Activated T-helper 17 cell treated with anti-CD3 and anti-CD28 coated beads, Interleukin-2, amount 50 U/mL, for 72 hours (primary cell): ENCODE measurements at regions not wholly inside any gene's neighbourhood (a gene's known extent, or its start where the extent isn't known, plus 50 kb on each side); places are given as distances from the start of the nearest gene placed in this dataset.
"Not testable (repeated sequence)": the region's sequence is repeated elsewhere in the genome, so short reads cannot be mapped to it uniquely, and the experiment has no call there.

Experiments used
- ATAC-seq: fragments of 150-1000 bp; cut with Tn5 transposase; replicated peaks from 2 replicates; pipeline ENCODE4 v1.10.0; 2021; ENCODE audit warnings: mild to moderate bottlenecking, moderate library complexity
- H3K27ac Mint-ChIP-seq: one replicate; pipeline ENCODE4 v1.8.0; 2022; ENCODE audit warnings: mixed read lengths
- H3K27me3 Mint-ChIP-seq: one replicate; pipeline ENCODE4 v1.8.0; 2022; ENCODE audit warnings: mixed read lengths
- H3K36me3 Mint-ChIP-seq: one replicate; pipeline ENCODE4 v1.8.0; 2022; ENCODE audit warnings: low read depth, mild to moderate bottlenecking, mixed read lengths
- H3K4me1 Mint-ChIP-seq: one replicate; pipeline ENCODE4 v1.8.0; 2022; ENCODE audit warnings: mixed read lengths
- H3K4me3 Mint-ChIP-seq: one replicate; pipeline ENCODE4 v1.8.0; 2022; ENCODE audit warnings: mild to moderate bottlenecking, mixed read lengths
- H3K9me3 Mint-ChIP-seq: one replicate; pipeline ENCODE4 v1.8.0; 2022; ENCODE audit warnings: mixed read lengths

- not testable (repeated sequence) for H3K27me3 Mint-ChIP-seq, H3K9me3 Mint-ChIP-seq, H3K27ac Mint-ChIP-seq, H3K36me3 Mint-ChIP-seq, H3K4me1 Mint-ChIP-seq, H3K4me3 Mint-ChIP-seq, ATAC-seq
Observed at GRCh38 chr15:84094720-84095119, 140.9 kb upstream of the GOLGA6L4 start.

- H3K27me3 Mint-ChIP-seq, H3K36me3 Mint-ChIP-seq, H3K27ac Mint-ChIP-seq, ATAC-seq, H3K9me3 Mint-ChIP-seq, H3K4me3 Mint-ChIP-seq, H3K4me1 Mint-ChIP-seq: not testable (repeated sequence)
Observed at GRCh38 chr15:84097053-84097452, 138.5 kb upstream of the GOLGA6L4 start.

- Mint-ChIP-seq H3K4me1 (no peaks in the 10 kb centered on the region), H3K36me3 (no peaks in the 10 kb centered on the region), H3K27ac (no peak overlapping the region), H3K4me3 (no peak overlapping the region), H3K27me3 (peaks cover 12% of the 10 kb centered on the region), H3K9me3 (no peaks in the 10 kb centered on the region)
- ATAC-seq: no peak
Observed at GRCh38 chr15:84098604-84099003, 137.0 kb upstream of the GOLGA6L4 start.

GRCh38 chr15:84099181-84099580 lies 136.4 kb upstream of the GOLGA6L4 start:
- Mint-ChIP-seq H3K27ac (no peak overlapping the region), H3K9me3 (no peaks in the 10 kb centered on the region), H3K36me3 (no peaks in the 10 kb centered on the region), H3K4me1 (no peaks in the 10 kb centered on the region), H3K4me3 (no peak overlapping the region), H3K27me3 (peaks cover 17% of the 10 kb centered on the region)
- ATAC-seq: no peak

GRCh38 chr15:84103345-84103744 lies 132.2 kb upstream of the GOLGA6L4 start:
- Mint-ChIP-seq H3K9me3 (no peaks in the 10 kb centered on the region), H3K4me1 (no peaks in the 10 kb centered on the region), H3K36me3 (no peaks in the 10 kb centered on the region), H3K4me3 (no peak overlapping the region), H3K27ac (no peak overlapping the region), H3K27me3 (peaks cover 20% of the 10 kb centered on the region)
- ATAC-seq: no peak

- no peaks in the 10 kb centered on the region for H3K4me1 Mint-ChIP-seq
- peaks cover 21% of the 10 kb centered on the region for H3K27me3 Mint-ChIP-seq
- H3K27ac Mint-ChIP-seq: no peak overlapping the region
- ATAC-seq: no peak
- H3K4me3 Mint-ChIP-seq: no peak overlapping the region
- H3K9me3 Mint-ChIP-seq: no peaks in the 10 kb centered on the region
- H3K36me3 Mint-ChIP-seq: no peaks in the 10 kb centered on the region
Observed at GRCh38 chr15:84104853-84105252, 130.7 kb upstream of the GOLGA6L4 start.

GRCh38 chr15:84108728-84109127 lies 126.8 kb upstream of the GOLGA6L4 start:
- Mint-ChIP-seq H3K27me3 (peaks cover 15% of the 10 kb centered on the region), H3K4me3 (no peak overlapping the region), H3K36me3 (no peaks in the 10 kb centered on the region), H3K9me3 (no peaks in the 10 kb centered on the region), H3K4me1 (no peaks in the 10 kb centered on the region), H3K27ac (no peak overlapping the region)
- no peak for ATAC-seq

- peaks cover 23% of the 10 kb centered on the region for H3K27me3 Mint-ChIP-seq
- H3K36me3 Mint-ChIP-seq: no peaks in the 10 kb centered on the region
- H3K4me1 Mint-ChIP-seq: no peaks in the 10 kb centered on the region
- H3K4me3 Mint-ChIP-seq: no peak overlapping the region
- H3K9me3 Mint-ChIP-seq: no peaks in the 10 kb centered on the region
- H3K27ac Mint-ChIP-seq: no peak overlapping the region
- ATAC-seq: no peak
Observed at GRCh38 chr15:84111575-84111974, 124.0 kb upstream of the GOLGA6L4 start.

- Mint-ChIP-seq H3K4me3 (no peak overlapping the region), H3K9me3 (no peaks in the 10 kb centered on the region), H3K36me3 (no peaks in the 10 kb centered on the region), H3K27ac (no peak overlapping the region), H3K27me3 (peaks cover 24% of the 10 kb centered on the region), H3K4me1 (no peaks in the 10 kb centered on the region)
- ATAC-seq: no peak
Observed at GRCh38 chr15:84112025-84112424, 123.5 kb upstream of the GOLGA6L4 start.

GRCh38 chr15:84113919-84114318 lies 121.7 kb upstream of the GOLGA6L4 start:
- H3K27me3 Mint-ChIP-seq: peaks cover 25% of the 10 kb centered on the region
- no peaks in the 10 kb centered on the region for H3K9me3 Mint-ChIP-seq
- no peak overlapping the region for H3K4me3 Mint-ChIP-seq
- no peak overlapping the region for H3K27ac Mint-ChIP-seq
- H3K4me1 Mint-ChIP-seq: no peaks in the 10 kb centered on the region
- H3K36me3 Mint-ChIP-seq: no peaks in the 10 kb centered on the region
- ATAC-seq: no peak

- H3K4me3 Mint-ChIP-seq, H3K9me3 Mint-ChIP-seq, ATAC-seq, H3K4me1 Mint-ChIP-seq, H3K27ac Mint-ChIP-seq, H3K36me3 Mint-ChIP-seq: not testable (repeated sequence)
- H3K27me3 Mint-ChIP-seq: peaks cover 20% of the 10 kb centered on the region
Observed at GRCh38 chr15:84114680-84115079, 120.9 kb upstream of the GOLGA6L4 start.

GRCh38 chr15:84119351-84119750 lies 116.2 kb upstream of the GOLGA6L4 start:
- H3K9me3 Mint-ChIP-seq, ATAC-seq, H3K4me3 Mint-ChIP-seq, H3K27ac Mint-ChIP-seq, H3K4me1 Mint-ChIP-seq, H3K36me3 Mint-ChIP-seq: not testable (repeated sequence)
- H3K27me3 Mint-ChIP-seq: peaks cover 15% of the 10 kb centered on the region

- peaks cover 19% of the 10 kb centered on the region for H3K27me3 Mint-ChIP-seq
- not testable (repeated sequence) for H3K36me3 Mint-ChIP-seq, H3K4me3 Mint-ChIP-seq, H3K27ac Mint-ChIP-seq, H3K4me1 Mint-ChIP-seq, H3K9me3 Mint-ChIP-seq, ATAC-seq
Observed at GRCh38 chr15:84120903-84121302, 114.7 kb upstream of the GOLGA6L4 start.

GRCh38 chr15:84128706-84129105 lies 106.9 kb upstream of the GOLGA6L4 start:
- H3K27ac Mint-ChIP-seq, H3K4me3 Mint-ChIP-seq, H3K4me1 Mint-ChIP-seq, H3K36me3 Mint-ChIP-seq, H3K9me3 Mint-ChIP-seq, ATAC-seq: not testable (repeated sequence)
- peaks cover 13% of the 10 kb centered on the region for H3K27me3 Mint-ChIP-seq

- not testable (repeated sequence) for H3K4me1 Mint-ChIP-seq, H3K27ac Mint-ChIP-seq, H3K36me3 Mint-ChIP-seq, H3K9me3 Mint-ChIP-seq, H3K4me3 Mint-ChIP-seq, ATAC-seq
- peaks cover 14% of the 10 kb centered on the region for H3K27me3 Mint-ChIP-seq
Observed at GRCh38 chr15:84130098-84130831, 105.3 kb upstream of the GOLGA6L4 start.

GRCh38 chr15:84135931-84136456 lies 99.6 kb upstream of the GOLGA6L4 start:
- H3K4me1 Mint-ChIP-seq, H3K9me3 Mint-ChIP-seq, H3K27ac Mint-ChIP-seq, H3K36me3 Mint-ChIP-seq, ATAC-seq, H3K4me3 Mint-ChIP-seq: not testable (repeated sequence)
- H3K27me3 Mint-ChIP-seq: peaks cover 22% of the 10 kb centered on the region
